GM19043 (cell line): ENCODE measurements at regions not wholly inside any gene's neighbourhood (a gene's known extent, or its start where the extent isn't known, plus 50 kb on each side); places are given as distances from the start of the nearest gene placed in this dataset.

Experiments used
- ATAC-seq: cut with Tn5 transposase; IDR thresholded peaks from one replicate; pipeline ENCODE4 v1.9.1; 2021; ENCODE audit warnings: low read depth; ENCODE audit not compliant: unreplicated experiment

DNA sequence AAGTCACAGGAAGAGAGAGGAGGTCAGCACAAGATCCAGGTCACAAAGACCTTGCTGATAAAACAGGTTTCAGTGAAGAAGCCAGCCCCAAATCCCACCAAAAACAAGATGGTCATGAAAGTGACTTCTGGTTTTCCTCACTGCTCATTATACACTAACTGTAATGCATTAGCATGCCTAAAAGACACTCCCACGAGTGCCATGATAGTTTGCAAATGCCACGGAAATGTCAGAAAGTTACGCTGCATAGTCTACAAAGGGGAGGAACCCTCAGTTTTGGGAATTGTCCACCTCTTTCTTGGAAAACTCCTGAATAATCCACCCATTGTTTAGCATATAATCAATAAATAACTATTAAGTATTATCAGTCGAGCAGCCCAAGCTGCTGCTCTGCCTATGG is 427.2 kb downstream of the RFPL4B start:
- ATAC-seq, result no peak

DNA sequence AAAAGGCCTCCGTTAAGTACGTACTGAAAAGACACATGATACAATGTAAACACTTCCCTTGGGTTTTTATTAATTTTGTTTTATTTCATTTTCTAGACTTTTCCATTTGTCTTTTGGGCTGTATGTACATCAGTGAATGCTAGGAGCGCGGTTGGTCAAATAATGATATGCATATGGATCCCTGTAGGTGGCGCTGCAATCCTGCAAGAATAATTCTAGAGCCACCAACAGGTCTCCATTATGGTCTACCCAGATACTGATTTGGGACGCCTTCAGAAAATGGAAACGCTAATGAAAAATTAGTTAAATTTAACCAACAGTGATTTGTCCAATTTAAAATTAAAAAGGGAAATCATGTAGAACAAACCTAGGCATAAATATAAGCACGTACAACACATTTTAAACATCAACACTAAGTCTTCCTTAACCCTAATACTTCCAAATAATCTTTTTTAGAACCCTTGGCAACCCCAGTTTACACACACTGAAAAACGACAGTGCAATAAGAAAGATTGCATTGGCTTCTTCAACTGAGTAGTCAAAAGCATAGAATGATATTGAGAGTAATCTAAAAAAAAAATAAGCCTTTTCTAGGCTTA is 433.5 kb downstream of the RFPL4B start:
- ATAC-seq, result peak; percentile 92

DNA sequence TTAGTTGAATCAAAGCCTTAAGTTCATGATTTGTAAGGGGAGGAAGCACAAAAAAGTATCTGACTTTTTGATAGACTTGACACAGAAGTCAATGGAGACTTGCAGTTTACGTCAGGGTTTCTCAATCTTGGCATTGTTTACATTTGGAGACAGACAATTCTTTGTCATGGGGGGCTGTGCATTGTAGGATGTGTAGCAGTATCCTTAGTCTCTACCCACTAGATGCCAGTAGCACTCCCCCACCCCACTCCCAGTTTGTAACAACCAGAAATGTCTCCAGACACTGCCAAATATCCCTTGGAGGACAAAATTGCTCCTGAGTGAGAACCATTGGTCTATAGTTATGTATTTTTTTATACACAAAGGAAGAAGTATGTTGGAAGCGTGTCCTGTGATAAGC is 434.1 kb downstream of the RFPL4B start:
- no peak for ATAC-seq

DNA sequence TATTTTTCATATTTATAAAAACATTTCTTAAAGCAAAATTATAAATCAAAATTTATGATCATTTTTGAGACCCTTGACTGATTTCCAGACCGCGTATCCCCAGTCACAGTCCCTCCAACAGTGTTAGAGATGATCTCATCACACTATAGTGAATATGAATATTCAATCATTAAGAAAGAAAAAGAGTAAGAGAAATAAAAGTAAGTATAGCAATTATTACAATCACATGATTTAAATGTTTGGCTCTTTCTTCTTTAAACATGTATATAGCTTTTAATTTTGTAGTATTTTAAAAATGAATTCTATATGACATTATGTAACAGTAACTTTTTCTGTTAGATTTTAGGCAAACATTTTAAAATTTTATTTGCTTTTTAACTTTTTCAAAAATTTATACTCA is 438.3 kb downstream of the RFPL4B start:
- ATAC-seq, result no peak

DNA sequence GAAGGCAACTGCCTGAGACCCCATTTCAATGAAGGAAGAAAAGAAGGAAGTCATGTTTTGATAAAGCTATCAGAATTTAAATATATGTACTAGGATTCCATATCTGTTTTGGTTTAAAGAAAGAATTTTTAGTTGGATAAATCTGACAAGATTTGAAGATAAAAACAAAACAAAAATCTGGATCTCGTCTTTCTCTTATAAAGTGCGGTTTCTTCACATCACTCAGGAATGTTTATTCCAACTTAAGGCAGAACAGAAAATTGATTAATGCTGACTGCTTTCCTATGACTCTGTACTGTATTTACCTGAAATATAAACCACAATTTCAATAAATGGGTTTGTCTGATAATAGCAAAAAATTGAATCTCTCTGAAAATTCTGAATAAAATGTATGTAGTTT is 439.7 kb downstream of the RFPL4B start:
- no peak for ATAC-seq

DNA sequence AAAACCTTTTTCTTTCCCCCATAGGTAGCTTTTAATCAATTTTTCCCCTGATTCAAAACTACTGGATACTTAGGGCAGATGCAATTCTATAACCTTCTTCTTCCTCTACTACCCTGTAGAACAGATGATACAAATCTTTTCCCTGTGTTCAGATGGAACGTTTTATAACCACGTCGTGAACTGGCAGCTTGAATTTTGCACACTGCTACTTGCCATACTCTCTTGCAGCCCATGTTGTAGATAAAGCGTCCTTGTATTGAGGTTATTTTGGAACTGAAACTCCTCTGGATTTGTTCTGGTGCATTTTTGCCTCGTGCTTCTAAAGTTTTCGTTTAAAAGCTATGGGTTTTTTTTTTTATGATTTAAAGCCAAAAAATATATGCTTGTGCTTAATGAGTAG is 440.2 kb downstream of the RFPL4B start:
- no peak for ATAC-seq

DNA sequence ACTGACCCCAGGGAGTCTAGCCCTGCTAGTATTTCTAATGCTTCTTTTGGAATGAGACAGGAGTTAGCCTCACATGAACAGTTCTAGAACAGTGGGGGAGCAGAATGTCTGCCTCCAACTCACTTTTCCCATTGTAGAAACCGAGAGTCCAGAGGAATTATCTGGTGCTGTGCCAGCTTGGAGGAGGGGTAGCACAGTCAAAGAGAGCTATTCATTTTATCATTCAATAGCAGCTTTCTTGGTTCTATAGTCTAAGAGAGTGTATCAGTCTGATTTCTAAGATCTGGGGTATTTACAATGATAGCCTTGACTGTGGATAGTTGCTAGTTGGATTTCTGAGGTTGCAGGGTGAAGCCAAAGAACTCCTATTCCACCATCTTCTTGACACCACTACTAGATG is 448.2 kb downstream of the RFPL4B start:
- no peak for ATAC-seq

DNA sequence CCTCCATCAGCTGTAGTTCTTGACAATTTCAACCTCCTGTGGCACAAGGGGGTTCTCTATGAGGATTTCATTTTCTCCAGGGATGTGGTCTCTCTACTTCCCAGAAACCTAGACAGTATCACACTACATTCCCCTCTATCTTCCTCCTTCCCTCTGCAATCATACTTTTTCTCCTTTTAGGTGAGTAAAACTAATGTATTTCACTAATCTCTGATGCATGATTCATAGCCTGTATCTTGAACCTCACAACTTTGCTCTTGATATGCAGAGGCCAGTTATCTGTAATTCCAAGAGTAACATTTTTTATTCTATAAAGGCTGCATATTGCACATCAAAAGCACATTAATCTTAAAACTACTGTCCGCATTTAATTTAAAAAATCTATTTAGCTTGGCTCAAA is 449.6 kb downstream of the RFPL4B start:
- ATAC-seq, result no peak

DNA sequence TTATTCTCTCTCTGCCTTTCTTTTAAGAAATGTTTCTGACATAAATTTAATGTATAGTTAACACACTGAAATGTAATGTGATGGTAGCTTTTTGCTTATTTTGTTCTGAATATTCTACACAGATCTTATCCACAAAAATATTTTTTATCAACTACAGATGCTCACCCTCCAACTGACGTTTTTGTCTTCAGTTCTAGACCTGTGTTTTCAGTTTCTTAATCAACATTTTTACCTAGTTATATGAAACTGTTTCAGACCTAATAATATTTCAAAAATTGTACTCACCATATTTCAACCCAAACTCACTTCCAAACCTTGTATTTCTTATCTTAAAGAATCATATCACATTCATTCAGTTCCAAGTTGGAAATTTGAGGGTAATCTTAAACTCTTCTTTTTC is 452.8 kb downstream of the RFPL4B start:
- no peak for ATAC-seq

DNA sequence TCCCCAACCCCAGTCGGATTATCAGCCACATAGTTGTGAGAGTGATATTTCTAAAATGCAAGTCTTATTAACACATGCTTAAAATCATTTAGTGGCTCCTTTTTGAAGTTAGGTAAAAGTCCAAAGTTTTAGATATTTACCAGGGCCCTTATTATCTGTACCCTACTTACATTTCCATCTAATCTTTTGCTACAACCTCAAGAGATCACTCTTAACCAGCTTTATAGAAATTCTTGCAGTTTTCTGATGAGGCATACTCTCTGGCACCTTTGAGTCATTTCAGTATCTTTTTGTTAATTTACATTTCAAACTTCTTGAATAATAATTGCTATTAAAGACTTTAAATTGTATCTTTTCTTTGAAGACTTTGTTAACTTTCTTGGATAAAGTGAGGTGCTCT is 453.3 kb downstream of the RFPL4B start:
- no peak for ATAC-seq

DNA sequence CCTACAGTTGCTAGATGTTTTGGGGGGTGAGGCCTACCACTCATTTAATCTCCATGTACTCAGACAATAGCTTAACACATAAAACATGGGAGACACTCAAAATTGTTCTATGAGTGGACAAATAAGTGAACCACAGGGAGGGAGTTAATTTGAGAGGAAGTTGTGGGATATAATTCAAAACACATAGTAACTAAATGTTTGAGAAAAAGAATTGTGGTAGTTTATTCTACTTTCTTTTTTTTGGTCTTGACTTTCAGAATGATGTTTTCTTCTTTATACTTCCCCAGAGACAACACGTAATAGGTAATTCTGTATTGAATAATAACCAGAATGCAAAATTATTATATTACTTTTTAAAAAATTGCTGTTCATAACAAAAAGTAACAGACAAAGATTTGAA is 453.8 kb downstream of the RFPL4B start:
- ATAC-seq, result no peak

DNA sequence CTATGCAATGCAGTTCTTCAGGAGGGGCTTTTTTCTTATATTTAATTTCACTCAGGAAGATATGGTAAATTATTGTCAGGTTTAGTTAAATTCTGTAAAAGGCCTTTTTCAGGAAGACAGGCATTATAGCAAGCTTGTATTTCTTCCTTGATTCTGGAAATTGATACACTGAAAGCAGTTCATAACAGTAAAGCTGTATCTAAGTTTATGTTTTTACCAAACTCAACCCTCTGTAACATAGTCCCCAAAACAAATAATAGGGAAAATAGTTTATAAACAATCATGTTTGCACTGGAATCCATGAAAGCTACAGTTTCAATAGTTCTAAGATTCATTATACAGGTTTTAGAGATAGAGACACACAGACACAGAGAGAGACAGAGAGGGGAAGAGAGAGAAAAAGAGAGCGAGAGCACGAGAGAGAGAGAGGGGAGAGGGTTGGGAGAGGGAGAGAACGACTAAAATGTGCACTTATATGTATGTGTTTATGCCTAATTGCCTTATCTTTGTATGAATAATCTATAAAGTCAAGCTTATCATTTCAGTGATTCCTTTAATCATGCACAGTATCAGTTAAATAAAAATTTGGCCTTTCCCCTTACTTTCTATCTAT is 454.4 kb downstream of the RFPL4B start:
- no peak for ATAC-seq

DNA sequence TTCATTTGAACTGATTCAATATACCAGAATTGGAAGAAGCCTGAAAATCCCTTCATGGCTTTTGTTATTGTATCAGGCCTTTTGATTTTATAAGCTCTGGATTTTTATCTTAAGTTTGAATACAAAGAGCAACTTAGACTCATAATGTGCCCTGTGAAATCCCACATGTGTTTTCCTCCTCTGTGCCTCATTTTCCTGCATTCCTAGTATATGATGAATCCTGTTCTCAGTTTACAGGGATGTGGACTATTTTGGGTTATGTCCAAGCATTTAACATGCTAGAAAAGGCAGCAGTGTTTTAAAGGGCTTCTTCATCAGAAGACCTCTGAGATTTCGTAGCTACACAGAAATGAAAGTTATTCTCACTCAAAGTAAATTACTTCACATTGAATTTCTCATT is 455.0 kb downstream of the RFPL4B start:
- no peak for ATAC-seq

DNA sequence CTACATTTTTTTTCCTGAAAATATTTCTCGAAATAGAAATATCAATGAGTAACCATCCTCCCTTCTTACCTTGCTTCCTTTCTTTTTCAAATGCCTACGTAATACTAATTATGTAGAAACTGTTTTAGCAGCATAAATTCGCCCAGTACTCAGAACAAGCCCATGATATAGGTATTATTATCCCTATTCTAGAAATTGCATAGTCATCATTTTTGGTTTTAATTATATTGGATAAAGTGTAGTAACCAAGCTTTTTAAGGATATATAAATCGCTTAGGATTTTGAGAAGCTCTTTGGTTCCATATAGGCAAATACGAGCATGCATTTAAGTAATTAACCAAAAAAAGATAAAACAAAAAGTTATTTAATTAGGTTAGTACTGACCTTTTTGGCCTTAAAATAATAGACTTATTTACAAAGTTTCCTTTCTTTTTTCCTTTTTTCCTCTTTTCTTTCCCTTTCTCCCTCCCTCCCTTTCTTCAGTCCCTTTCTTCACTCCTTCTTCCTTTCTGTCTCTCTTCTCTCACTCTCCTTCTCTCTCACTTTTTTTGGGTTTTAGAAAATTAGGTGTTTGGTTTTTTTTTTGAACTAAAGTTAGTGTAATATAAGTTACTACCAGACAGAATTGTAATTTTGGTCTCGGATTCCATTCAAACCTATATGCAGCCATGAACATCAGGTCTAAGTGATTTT is 457.7 kb downstream of the RFPL4B start:
- no peak for ATAC-seq

DNA sequence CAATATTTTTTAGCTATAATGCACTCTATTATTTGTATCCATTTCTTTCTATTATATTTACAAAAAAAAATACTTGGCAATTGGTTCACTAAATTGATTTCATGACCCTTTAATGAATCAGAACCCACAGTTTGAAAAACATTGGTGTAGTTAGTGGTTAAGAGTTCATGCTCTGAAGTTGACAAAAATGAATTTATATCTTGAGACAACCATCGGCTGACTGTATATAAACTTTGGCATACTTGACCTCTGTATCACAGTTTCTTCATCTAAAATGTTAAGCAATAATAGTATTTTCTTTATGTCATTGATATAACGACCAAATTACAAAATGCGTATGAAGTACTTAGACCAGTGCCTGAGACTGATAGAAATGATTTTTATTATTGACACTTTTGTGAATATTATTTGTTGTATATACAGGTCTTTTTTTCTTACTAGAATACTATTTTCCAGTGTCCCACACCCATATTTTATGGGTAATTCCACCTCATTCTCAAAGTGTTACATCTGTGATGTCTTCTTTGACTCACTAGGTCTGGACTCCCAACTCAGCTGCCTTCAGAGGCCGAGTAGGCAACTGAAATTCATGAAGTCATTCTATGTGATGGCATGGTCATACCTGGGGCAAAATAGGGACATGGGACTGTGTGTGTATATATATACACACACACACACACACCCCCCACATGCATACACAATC is 459.2 kb downstream of the RFPL4B start:
- no peak for ATAC-seq

DNA sequence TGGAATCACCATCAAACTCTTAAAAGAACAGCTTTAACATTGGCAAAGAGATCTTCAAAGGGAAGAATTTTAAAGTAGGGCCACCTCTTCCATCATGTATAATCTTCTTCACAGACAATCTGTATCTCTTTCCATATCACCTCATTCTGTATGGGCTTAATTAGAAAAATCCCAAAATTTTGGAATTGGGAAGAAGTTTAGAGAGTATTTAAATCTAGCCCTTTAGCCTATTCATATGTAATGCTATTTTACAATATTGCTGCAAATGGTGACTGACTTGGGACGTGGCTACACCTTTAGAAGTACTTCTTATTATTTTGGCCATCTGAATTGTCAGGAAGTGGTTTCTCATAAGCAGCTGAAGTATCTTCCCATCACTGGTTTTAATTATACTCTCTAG is 474.3 kb downstream of the RFPL4B start:
- no peak for ATAC-seq

DNA sequence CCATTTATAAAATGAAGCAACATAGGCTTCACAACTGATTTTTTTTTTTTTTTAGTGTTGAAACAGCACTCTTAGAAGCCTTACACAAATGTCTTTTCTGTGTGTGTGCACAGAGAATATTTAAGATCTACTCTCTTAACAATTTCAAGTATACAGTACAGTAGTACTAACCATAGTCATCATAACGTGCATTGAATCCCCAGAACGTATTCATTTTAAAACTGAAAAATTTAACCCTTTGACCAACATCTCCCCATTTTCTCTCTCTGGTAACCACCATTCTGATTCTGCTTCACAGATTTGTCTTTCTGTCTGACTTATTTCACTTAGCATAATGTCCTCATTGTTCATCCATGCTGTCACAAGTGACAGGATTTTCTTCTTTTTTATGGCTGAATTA is 475.6 kb downstream of the RFPL4B start:
- no peak for ATAC-seq

DNA sequence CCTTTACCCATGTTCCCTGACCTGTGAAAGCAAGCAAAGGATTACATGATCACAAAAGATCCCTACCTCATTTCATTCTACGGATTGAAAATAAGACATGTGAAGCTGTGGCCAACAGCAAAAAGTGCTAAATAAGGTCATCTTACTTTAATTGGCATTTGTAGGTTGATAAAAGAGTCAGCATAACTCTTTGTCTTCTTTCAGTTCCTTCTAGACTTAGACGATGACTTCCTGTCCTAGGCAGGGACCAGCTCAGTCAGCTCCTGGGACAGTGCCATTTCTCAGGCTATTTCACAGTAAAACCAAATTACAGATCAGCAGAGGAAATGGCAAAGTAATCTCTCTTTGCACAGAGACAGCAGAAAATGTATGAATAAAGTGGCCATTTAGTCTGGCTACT is 480.7 kb downstream of the RFPL4B start:
- ATAC-seq, result peak; percentile 94

DNA sequence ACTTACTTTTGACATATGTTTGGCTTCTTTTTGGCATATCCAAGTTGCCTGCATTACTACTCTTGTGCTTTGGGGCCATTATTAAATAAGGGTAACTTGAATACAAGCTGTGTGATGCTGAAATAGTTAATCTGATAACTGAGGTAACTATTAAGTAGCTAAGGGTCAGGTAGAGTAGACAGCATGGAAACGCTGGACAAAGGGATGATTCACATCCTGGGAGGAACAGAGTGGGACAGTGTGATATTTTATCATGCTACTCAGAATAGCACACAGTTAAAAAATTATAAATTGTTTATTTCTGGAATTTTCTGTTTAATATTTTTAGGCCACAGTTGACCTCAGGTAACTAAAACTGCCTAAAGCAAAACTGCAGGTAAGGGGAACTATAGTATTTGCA is 483.9 kb downstream of the RFPL4B start:
- no peak for ATAC-seq

DNA sequence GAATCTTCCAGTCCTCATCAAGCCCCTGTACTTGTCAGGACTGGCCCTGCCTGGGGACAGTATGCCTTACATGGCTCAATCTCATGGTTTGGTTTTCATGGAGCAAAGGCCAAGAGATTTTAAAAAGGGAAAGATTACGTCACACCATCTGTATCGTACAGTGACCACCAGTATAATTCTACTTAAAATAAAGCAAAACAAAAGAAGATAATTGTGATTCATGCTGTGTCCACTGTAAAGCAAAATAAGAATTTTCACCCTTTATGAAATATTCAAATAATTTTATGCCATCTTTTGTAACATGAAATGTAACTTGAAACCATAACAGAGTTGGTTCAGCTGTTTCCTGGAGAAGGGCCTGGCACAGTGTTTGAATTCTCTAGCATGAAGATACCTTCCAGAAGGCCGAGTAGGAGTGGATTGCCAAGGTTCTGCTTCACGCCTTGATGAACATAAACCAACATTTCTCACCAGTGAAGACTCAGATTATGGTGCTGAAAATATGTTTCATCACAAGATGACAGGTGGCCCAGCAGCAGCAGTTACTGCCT is 486.5 kb downstream of the RFPL4B start:
- no peak for ATAC-seq

DNA sequence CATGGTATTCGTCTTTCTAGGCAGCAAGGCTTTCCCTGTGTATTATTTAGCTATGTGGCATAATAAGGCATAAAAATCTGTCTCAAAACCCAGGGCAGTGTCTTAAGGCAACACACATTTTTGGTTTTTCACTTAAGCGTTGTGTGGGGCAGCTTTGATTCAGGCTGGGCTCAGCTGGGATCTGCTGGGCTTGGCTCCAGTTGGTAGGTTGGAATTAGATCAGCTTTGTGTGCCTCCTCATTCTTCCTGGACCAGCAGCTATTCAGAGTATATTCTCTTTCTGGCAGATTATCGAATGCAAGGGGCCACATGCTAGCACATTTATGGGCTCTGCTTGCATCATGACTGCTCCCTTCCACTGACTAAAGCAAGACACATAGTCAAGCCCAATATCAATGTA is 487.9 kb downstream of the RFPL4B start:
- ATAC-seq, result no peak
